ENCODE measurements at regions not wholly inside any gene's neighbourhood (a gene's known extent, or its start where the extent isn't known, plus 50 kb on each side); places are given as distances from the start of the nearest gene placed in this dataset.

DNA sequence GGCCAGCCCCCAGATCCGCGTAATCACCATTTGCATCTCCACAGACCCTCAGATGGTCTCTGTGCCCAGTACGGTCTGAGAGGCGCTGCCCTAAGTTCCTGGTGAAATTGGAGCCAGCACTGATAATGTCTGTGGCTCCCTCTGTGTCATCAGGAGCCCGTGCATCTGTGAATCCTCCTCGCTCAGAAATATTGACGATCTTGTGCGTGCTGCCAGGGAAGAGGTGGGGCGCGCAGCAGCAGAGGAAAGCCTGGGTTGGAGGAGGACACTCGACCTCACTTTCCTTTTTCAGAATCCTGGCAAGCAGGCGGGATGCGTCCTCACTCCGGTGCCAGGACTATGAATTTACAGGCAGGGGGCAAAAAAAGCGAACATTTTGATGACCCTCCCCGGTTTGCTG is 686.1 kb upstream of the SALL3 start:
- TF ChIP-seq CTCF (IDR thresholded peaks at IDR 0.05) (no peak), POLR2A (IDR thresholded peaks at IDR 0.05) (no peak)

All from heart left ventricle (tissue), 13 donors.